Heart left ventricle (tissue), 13 donors: ENCODE measurements at regions not wholly inside any gene's neighbourhood (a gene's known extent, or its start where the extent isn't known, plus 50 kb on each side); places are given as distances from the start of the nearest gene placed in this dataset.

Source experiments
- POLR2A ChIP-seq, 2 donors: fragments of 450-650 bp; IDR thresholded peaks; one replicate each; pipeline ENCODE4 v1.6.1; 2017; ENCODE audit warnings: antibody characterized with exemption in 2 of 2, mild to moderate bottlenecking in 2 of 2, moderate library complexity in 2 of 2
- TF ChIP-seq, protein P1 (sequence below), 12 donors: fragments of 200-600 bp; sonication (generic) in 4 of 12; IDR thresholded peaks; one replicate each; pipeline versions ENCODE4 v1.5.0 to v1.8.0; 2018 to 2022; ENCODE audit warnings: antibody characterized with exemption in 12 of 12, mild to moderate bottlenecking in 5 of 12
- donor health status: ischemic (EF 13 %, LVEDD 7.1; RV severe dilation, severe dysfunction).
- donor health status: DM: no; HTN: yes; CAD: no.
- donor health status: DM: no; HTN: no; CAD: no.
- donor health status: ischemic (EF 25% LVEDD 6.9; RV normal size, moderate dysfunction).
- donor health status: ischemic (EF 25% LVEDD 5.7; RV mildly dilated, moderate dysfunction).
- donor health status: ischemic (EF 35%, LVEDD 5.7; RV mildly dilated, moderate dysfunction).
- donor health status: nonischemic (EF 11% LVEDD 7.7; RV severe dilation, severe dysfunction).
- donor health status: DM: yes; HTN: yes; CAD: no.
- donor health status: PGD.
- donor health status: ischemic (EF 29% LVEDD 5.4; RV normal size, mild dysfunction).
- donor health status: nonischemic (EF 23%, LVEDD 6.1; RV moderate dilation, normal function).

DNA sequence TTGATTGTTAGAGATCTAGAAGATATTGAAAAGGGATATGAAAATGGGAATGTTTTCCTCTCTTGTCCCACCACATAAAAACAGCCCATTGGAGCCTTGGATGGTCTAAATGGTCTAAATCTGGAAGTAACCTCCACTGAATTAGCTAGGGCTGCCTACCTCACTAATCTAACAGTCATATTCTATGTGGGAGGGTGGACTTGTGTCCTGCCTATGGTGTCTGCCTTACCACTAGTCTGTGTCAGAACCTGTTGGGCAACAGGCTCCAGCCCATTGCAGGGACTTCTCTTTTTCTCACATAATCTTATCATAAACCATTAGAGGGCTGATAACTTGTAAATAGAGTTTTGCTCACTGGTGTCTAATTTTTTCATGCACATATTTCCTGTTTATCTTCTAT is 548.8 kb upstream of the CDH18 start:
- no peak for TF ChIP-seq POLR2A (IDR thresholded peaks at IDR 0.05)
- TF ChIP-seq, protein P1, sequence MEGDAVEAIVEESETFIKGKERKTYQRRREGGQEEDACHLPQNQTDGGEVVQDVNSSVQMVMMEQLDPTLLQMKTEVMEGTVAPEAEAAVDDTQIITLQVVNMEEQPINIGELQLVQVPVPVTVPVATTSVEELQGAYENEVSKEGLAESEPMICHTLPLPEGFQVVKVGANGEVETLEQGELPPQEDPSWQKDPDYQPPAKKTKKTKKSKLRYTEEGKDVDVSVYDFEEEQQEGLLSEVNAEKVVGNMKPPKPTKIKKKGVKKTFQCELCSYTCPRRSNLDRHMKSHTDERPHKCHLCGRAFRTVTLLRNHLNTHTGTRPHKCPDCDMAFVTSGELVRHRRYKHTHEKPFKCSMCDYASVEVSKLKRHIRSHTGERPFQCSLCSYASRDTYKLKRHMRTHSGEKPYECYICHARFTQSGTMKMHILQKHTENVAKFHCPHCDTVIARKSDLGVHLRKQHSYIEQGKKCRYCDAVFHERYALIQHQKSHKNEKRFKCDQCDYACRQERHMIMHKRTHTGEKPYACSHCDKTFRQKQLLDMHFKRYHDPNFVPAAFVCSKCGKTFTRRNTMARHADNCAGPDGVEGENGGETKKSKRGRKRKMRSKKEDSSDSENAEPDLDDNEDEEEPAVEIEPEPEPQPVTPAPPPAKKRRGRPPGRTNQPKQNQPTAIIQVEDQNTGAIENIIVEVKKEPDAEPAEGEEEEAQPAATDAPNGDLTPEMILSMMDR (IDR thresholded peaks at IDR 0.05), result no peak
